Nephron (organoid): ENCODE measurements at regions not wholly inside any gene's neighbourhood (a gene's known extent, or its start where the extent isn't known, plus 50 kb on each side); places are given as distances from the start of the nearest gene placed in this dataset.
"Not testable (repeated sequence)": the region's sequence is repeated elsewhere in the genome, so short reads cannot be mapped to it uniquely, and the experiment has no call there.

Experiments used
- H3K27ac Mint-ChIP-seq, 3 experiments: 2 replicates each; pipeline ENCODE4 v1.8.0; 2020; ENCODE audit warnings: mixed read lengths in 3 of 3, mild to moderate bottlenecking in 2 of 3, moderate library complexity in 1 of 3
- H3K27me3 Mint-ChIP-seq: 2 replicates; pipeline ENCODE4 v1.8.0; 2021; ENCODE audit warnings: low read depth, mild to moderate bottlenecking, moderate library complexity, mixed read lengths
- H3K36me3 Mint-ChIP-seq: 2 replicates; pipeline ENCODE4 v1.8.0; 2020; ENCODE audit warnings: low read depth, mixed read lengths
- H3K4me1 Mint-ChIP-seq: 2 replicates; pipeline ENCODE4 v1.8.0; 2020; ENCODE audit warnings: mixed read lengths
- H3K4me3 Mint-ChIP-seq, 3 experiments: 2 replicates each; pipeline ENCODE4 v1.8.0; 2020; ENCODE audit warnings: mild to moderate bottlenecking in 3 of 3, mixed read lengths in 3 of 3, moderate library complexity in 2 of 3
- H3K9me3 Mint-ChIP-seq: 2 replicates; pipeline ENCODE4 v1.8.0; 2020; ENCODE audit warnings: mixed read lengths
- CTCF ChIP-seq, 3 experiments: fragments of 200-600 bp; sonication (generic); IDR thresholded peaks; one replicate each; pipeline ENCODE4 v1.5.0; 2021; ENCODE audit warnings: antibody characterized with exemption in 3 of 3; ENCODE audit not compliant: unreplicated experiment in 3 of 3

DNA sequence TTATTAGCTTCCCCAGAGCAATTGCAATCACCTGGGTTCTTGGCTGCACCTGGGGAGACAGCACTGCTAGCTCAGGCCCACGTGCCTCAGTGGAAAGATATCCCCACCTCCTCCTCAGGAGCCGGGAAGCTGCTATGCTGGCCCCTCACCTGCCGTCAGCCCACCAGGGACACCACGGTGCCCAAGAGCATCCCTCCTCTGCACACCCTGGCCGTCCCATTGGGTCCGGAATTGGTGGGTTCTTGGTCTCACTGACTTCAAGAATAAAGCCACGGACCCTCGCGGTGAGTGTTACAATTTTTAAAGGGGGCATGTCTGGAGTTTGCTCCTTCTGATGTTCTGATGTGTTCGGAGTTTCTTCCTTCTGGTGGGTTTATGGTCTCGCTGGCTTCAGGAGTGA is 72.3 kb upstream of the MEF2A start:
- Mint-ChIP-seq H3K9me3 (peaks cover 8% of the 10 kb centered on the region), H3K27me3 (peaks cover 3% of the 10 kb centered on the region), H3K4me1 (peaks cover 12% of the 10 kb centered on the region), H3K27ac (peak overlapping the region in 2 of 3 experiments; percentile 64 to 70), H3K36me3 (no peaks in the 10 kb centered on the region), H3K4me3 (no peak overlapping the region)
- TF ChIP-seq CTCF (IDR thresholded peaks at IDR 0.05; ENCODE audit: unreplicated experiment in 3 of 3) = no peak

DNA sequence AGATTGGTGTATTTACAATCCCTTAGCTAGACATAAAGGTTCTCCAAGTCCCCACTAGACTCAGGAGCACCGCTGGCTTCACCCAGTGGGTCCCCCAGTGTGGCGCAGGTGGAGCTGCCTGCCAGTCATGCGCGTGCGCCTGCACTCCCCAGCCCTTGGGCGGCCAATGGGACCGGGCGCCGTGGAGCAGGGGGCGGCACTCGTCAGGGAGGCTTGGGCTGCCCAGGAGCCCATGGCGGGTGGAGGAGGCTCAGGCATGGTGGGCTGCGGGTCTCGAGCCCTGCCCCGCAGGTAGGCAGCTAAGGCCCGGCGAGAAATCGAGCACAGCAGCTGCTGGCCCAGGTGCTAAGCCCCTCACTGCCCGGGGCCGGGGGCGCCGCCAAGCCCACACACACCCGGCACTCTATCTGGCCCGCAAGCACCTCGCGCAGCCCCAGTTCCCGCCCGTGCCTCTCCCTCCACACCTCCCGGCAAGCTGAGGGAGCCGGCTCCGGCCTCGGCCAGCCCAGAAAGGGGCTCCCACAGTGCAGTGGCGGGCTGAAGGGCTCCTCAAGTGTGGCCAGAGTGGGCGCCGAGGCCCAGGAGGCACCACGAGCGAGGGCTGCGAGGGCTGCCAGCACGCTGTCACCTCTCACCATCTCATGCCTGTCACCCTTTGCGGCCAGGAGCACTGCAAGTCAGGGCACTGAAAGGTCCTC is 71.1 kb upstream of the MEF2A start:
- not testable (repeated sequence) for H3K27me3 Mint-ChIP-seq, H3K4me3 Mint-ChIP-seq, H3K9me3 Mint-ChIP-seq, H3K36me3 Mint-ChIP-seq
- Mint-ChIP-seq H3K27ac (peak overlapping the region in 1 of 3 experiments; percentile 64), H3K4me1 (peaks cover 12% of the 10 kb centered on the region)

DNA sequence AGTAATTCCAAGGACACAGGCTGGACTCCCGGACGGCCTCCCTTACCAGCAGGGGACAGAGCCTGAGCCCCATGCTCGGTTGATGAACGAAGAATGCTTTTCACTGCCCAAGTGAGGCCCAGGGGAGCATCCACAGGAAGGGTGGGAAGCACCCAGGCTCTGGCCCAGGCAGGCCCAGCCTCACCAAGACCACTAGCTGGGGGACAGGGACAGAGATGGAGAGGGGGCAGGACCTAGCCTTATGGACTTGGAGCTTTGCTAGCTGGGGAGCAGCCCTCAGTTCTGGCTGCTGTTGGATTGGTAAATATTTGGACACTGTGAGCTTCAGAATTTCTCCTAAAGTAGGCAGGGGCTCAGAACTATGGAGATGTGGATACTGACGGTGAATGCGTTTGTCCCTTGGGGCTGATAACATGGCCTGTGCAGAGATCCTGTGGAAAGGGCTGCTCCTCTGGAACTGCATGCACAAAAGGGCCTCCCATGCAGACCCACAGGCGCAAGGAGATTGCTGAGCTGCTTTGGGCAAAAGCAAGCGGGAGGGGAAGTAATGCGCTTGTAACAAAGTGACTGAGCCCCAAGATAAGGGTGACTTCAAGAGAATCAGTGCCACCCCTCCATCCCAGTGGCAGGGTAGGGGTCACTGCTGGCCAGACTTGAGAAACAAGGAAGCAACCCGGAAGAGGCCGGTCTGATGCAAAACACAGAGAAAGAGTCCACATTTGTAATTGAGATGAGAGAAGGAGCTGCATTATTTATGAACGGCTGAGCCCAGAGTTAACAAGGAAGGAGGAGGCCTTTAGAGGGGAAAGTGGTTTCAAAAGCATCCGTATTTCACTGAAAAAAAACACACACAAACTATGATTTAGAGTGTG is 70.1 kb upstream of the MEF2A start:
- no peaks in the 10 kb centered on the region for H3K36me3 Mint-ChIP-seq
- H3K4me1 Mint-ChIP-seq = peaks cover 12% of the 10 kb centered on the region
- TF ChIP-seq CTCF (IDR thresholded peaks at IDR 0.05; ENCODE audit: unreplicated experiment in 3 of 3) = no peak
- H3K27ac Mint-ChIP-seq = peak overlapping the region; percentile 93 to 96 (median 96)
- H3K9me3 Mint-ChIP-seq = peaks cover 8% of the 10 kb centered on the region
- H3K27me3 Mint-ChIP-seq = peaks cover 4% of the 10 kb centered on the region
- no peak overlapping the region for H3K4me3 Mint-ChIP-seq

DNA sequence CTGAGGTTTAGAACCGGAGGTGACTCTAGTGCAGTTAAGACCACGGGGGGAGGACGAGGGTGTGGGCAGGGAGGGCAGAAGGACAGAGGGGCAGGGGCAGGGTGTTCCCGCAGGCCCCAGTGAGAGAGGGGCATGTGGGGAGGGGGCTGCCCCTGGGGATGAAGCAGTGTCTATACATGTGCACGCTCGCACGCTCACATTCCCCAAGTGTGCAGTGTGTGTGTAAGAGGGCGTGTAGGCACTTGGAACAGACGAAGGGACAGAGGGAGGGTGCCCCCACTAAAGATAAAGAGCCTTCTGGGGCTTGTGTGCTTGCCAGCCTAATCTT is 69.5 kb upstream of the MEF2A start:
- peaks cover 12% of the 10 kb centered on the region for H3K4me1 Mint-ChIP-seq
- H3K4me3 Mint-ChIP-seq = no peak overlapping the region
- peaks cover 8% of the 10 kb centered on the region for H3K9me3 Mint-ChIP-seq
- H3K27me3 Mint-ChIP-seq = peaks cover 4% of the 10 kb centered on the region
- no peak for TF ChIP-seq CTCF (IDR thresholded peaks at IDR 0.05; ENCODE audit: unreplicated experiment in 3 of 3)
- peak overlapping the region; percentile 93 to 96 (median 96) for H3K27ac Mint-ChIP-seq
- no peaks in the 10 kb centered on the region for H3K36me3 Mint-ChIP-seq

GRCh38 chr15:99502182-99502581 is 63.6 kb upstream of the MEF2A start:
- Mint-ChIP-seq H3K27ac (no peak overlapping the region), H3K27me3 (peaks cover 21% of the 10 kb centered on the region), H3K4me1 (peaks cover under 1% of the 10 kb centered on the region), H3K9me3 (peaks cover 7% of the 10 kb centered on the region), H3K36me3 (no peaks in the 10 kb centered on the region), H3K4me3 (no peak overlapping the region)
- TF ChIP-seq CTCF (IDR thresholded peaks at IDR 0.05; ENCODE audit: unreplicated experiment in 3 of 3) = no peak

- peaks cover 21% of the 10 kb centered on the region for H3K27me3 Mint-ChIP-seq
- peaks cover 3% of the 10 kb centered on the region for H3K9me3 Mint-ChIP-seq
- TF ChIP-seq CTCF (IDR thresholded peaks at IDR 0.05; ENCODE audit: unreplicated experiment in 3 of 3) = no peak
- peak overlapping the region in 1 of 3 experiments; percentile 2 for H3K27ac Mint-ChIP-seq
- H3K36me3 Mint-ChIP-seq = no peaks in the 10 kb centered on the region
- H3K4me3 Mint-ChIP-seq = no peak overlapping the region
- H3K4me1 Mint-ChIP-seq = peaks cover 6% of the 10 kb centered on the region
Observed at GRCh38 chr15:99502661-99503060, 63.1 kb upstream of the MEF2A start.
